ENCODE measurements at regions not wholly inside any gene's neighbourhood (a gene's known extent, or its start where the extent isn't known, plus 50 kb on each side); places are given as distances from the start of the nearest gene placed in this dataset.
"Not testable (repeated sequence)": the region's sequence is repeated elsewhere in the genome, so short reads cannot be mapped to it uniquely, and the experiment has no call there.

DNA sequence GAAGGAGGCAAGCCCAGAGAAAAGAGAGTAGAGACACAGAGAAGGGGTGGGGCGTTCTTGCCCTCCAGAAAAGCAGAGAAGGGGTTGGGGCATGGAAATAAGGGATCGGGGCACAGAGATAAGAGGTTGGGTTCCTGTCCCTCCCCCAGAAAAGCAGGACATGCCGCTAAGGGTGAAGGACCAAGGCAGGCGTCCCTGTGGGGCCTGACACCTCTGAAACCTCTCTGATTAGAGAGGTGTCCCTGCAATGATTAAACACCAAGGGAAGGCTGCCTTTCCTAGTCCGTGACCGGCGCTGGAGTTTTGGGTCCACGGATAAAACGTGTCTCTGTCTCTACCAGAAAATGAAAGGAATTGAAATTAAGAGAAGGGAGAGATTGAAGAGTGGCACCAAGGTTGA is 914.0 kb upstream of the CRIM1 start:
- TF ChIP-seq, protein P1, sequence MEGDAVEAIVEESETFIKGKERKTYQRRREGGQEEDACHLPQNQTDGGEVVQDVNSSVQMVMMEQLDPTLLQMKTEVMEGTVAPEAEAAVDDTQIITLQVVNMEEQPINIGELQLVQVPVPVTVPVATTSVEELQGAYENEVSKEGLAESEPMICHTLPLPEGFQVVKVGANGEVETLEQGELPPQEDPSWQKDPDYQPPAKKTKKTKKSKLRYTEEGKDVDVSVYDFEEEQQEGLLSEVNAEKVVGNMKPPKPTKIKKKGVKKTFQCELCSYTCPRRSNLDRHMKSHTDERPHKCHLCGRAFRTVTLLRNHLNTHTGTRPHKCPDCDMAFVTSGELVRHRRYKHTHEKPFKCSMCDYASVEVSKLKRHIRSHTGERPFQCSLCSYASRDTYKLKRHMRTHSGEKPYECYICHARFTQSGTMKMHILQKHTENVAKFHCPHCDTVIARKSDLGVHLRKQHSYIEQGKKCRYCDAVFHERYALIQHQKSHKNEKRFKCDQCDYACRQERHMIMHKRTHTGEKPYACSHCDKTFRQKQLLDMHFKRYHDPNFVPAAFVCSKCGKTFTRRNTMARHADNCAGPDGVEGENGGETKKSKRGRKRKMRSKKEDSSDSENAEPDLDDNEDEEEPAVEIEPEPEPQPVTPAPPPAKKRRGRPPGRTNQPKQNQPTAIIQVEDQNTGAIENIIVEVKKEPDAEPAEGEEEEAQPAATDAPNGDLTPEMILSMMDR (IDR thresholded peaks at IDR 0.05; ENCODE audit: insufficient read depth, low read length) = not testable (repeated sequence)
- TF ChIP-seq GABPA, POLR2AphosphoS5 (IDR thresholded peaks at IDR 0.05; ENCODE audit: low read depth): not testable (repeated sequence)
- TF ChIP-seq, protein P2, sequence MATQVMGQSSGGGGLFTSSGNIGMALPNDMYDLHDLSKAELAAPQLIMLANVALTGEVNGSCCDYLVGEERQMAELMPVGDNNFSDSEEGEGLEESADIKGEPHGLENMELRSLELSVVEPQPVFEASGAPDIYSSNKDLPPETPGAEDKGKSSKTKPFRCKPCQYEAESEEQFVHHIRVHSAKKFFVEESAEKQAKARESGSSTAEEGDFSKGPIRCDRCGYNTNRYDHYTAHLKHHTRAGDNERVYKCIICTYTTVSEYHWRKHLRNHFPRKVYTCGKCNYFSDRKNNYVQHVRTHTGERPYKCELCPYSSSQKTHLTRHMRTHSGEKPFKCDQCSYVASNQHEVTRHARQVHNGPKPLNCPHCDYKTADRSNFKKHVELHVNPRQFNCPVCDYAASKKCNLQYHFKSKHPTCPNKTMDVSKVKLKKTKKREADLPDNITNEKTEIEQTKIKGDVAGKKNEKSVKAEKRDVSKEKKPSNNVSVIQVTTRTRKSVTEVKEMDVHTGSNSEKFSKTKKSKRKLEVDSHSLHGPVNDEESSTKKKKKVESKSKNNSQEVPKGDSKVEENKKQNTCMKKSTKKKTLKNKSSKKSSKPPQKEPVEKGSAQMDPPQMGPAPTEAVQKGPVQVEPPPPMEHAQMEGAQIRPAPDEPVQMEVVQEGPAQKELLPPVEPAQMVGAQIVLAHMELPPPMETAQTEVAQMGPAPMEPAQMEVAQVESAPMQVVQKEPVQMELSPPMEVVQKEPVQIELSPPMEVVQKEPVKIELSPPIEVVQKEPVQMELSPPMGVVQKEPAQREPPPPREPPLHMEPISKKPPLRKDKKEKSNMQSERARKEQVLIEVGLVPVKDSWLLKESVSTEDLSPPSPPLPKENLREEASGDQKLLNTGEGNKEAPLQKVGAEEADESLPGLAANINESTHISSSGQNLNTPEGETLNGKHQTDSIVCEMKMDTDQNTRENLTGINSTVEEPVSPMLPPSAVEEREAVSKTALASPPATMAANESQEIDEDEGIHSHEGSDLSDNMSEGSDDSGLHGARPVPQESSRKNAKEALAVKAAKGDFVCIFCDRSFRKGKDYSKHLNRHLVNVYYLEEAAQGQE (IDR thresholded peaks at IDR 0.05; ENCODE audit: insufficient replicate concordance, low read depth) = not testable (repeated sequence)

All from HL-60 (cell line).